Fibroblast of lung (primary cell): ENCODE measurements at regions not wholly inside any gene's neighbourhood (a gene's known extent, or its start where the extent isn't known, plus 50 kb on each side); places are given as distances from the start of the nearest gene placed in this dataset.

ENCODE experiments used
- DNase-seq, 2 donors: peaks; one replicate each; pipeline versions ENCODE4 v3.0.0 to v3.0.0-alpha.2; 2010; ENCODE audit warnings: low read depth in 2 of 2
- H2AFZ ChIP-seq: 2 replicates; pipeline ENCODE4 v1.5.1; 2012; ENCODE audit warnings: low read length, control low read depth, inconsistent platforms
- H3K27ac ChIP-seq: 2 replicates; pipeline ENCODE4 v1.5.1; 2011; ENCODE audit warnings: low read length, control low read depth; ENCODE audit not compliant: insufficient read depth
- H3K27me3 ChIP-seq: 2 replicates; pipeline ENCODE4 v1.5.1; 2011; ENCODE audit warnings: mild to moderate bottlenecking, low read length; ENCODE audit not compliant: control insufficient read depth, insufficient read depth
- H3K36me3 ChIP-seq: 2 replicates; pipeline ENCODE4 v1.5.1; 2011; ENCODE audit warnings: low read length; ENCODE audit not compliant: control insufficient read depth, insufficient read depth
- H3K4me1 ChIP-seq: 2 replicates; pipeline ENCODE4 v1.5.1; 2011; ENCODE audit warnings: low read length; ENCODE audit not compliant: control insufficient read depth, insufficient read depth; ENCODE audit errors: extremely low read depth
- H3K4me2 ChIP-seq: 2 replicates; pipeline ENCODE4 v1.5.1; 2011; ENCODE audit warnings: low read length, control low read depth; ENCODE audit not compliant: insufficient read depth; ENCODE audit errors: extremely low read depth
- H3K4me3 ChIP-seq, 4 experiments: fragments of 200-600 bp in 1 of 4; sonication (generic) in 1 of 4; replicated peaks in 1 of 4; 2 replicates each; pipeline ENCODE4 v1.5.1; 2011 to 2016; ENCODE audit warnings: low read length in 4 of 4, low read depth in 3 of 4, mild to moderate bottlenecking in 3 of 4, control low read depth in 2 of 4, inconsistent platforms in 1 of 4, mixed read lengths in 1 of 4; ENCODE audit not compliant: insufficient read depth in 1 of 4; ENCODE audit errors: control extremely low read depth in 1 of 4
- H3K79me2 ChIP-seq: 2 replicates; pipeline ENCODE4 v1.5.1; 2012; ENCODE audit warnings: mild to moderate bottlenecking, low read length, inconsistent platforms; ENCODE audit not compliant: control insufficient read depth, insufficient read depth
- H3K9ac ChIP-seq: 2 replicates; pipeline ENCODE4 v1.5.1; 2011; ENCODE audit warnings: mild to moderate bottlenecking, low read length, control low read depth; ENCODE audit not compliant: insufficient read depth
- H3K9me3 ChIP-seq: 2 replicates; pipeline ENCODE4 v1.5.1; 2012; ENCODE audit warnings: low read depth, low read length; ENCODE audit not compliant: control insufficient read depth, insufficient read depth
- H4K20me1 ChIP-seq: 2 replicates; pipeline ENCODE4 v1.5.1; 2011; ENCODE audit warnings: low read length; ENCODE audit not compliant: control insufficient read depth, insufficient read depth; ENCODE audit errors: extremely low read depth
- EZH2 ChIP-seq: IDR thresholded peaks from 2 replicates; pipeline ENCODE4 v1.5.1; 2012; ENCODE audit warnings: low read length, control low read depth, mild to moderate bottlenecking; ENCODE audit errors: missing control alignments
- TF ChIP-seq, protein P1 (sequence below), 2 donors: IDR thresholded peaks in 1 of 2; conservative IDR thresholded peaks in 1 of 2; 1 replicate in 1 of 2; 2 replicates in 1 of 2; pipeline ENCODE4 v1.5.1; 2011 to 2012; ENCODE audit warnings: low read length in 2 of 2, control low read depth in 1 of 2, inconsistent platforms in 1 of 2, low read depth in 1 of 2, mild to moderate bottlenecking in 1 of 2

DNA sequence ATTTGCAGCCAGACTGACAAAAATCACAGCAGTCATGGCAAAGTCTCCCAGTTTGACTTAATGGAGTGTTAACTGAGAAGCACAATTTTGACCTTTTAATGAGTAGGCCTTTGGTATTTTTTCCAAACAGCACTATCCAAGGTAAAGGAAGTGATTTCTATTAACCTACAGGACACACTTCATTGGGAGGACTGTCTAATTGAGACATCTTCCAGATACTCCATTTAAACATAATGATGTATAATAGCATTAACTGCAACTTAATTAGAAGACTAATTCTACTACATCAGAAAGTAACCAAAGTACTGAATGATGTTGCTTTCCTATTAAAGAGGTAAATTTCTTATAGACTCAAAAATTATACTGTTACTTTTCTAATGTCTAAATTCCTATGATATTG is 61.1 kb downstream of the TWIST1 start:
- Histone ChIP-seq H2AFZ (no peak overlapping the region), H3K79me2 (no peaks in the 10 kb centered on the region), H3K4me1 (no peaks in the 10 kb centered on the region), H3K4me3 (no peak overlapping the region), H3K4me2 (no peak overlapping the region), H4K20me1 (no peaks in the 10 kb centered on the region), H3K9ac (no peak overlapping the region), H3K27me3 (no peaks in the 10 kb centered on the region), H3K27ac (no peak overlapping the region), H3K36me3 (no peaks in the 10 kb centered on the region), H3K9me3 (no peaks in the 10 kb centered on the region)
- DNase-seq = no peak
- TF ChIP-seq, protein P1, sequence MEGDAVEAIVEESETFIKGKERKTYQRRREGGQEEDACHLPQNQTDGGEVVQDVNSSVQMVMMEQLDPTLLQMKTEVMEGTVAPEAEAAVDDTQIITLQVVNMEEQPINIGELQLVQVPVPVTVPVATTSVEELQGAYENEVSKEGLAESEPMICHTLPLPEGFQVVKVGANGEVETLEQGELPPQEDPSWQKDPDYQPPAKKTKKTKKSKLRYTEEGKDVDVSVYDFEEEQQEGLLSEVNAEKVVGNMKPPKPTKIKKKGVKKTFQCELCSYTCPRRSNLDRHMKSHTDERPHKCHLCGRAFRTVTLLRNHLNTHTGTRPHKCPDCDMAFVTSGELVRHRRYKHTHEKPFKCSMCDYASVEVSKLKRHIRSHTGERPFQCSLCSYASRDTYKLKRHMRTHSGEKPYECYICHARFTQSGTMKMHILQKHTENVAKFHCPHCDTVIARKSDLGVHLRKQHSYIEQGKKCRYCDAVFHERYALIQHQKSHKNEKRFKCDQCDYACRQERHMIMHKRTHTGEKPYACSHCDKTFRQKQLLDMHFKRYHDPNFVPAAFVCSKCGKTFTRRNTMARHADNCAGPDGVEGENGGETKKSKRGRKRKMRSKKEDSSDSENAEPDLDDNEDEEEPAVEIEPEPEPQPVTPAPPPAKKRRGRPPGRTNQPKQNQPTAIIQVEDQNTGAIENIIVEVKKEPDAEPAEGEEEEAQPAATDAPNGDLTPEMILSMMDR (conservative IDR thresholded peaks at IDR 0.05 in 1 of 2, IDR thresholded peaks at IDR 0.05 in 1 of 2; ENCODE audit: low read depth in 1 of 2, low read length in 2 of 2) = no peak
- no peak for TF ChIP-seq EZH2
